Heart right ventricle (tissue), 16 donors: ENCODE measurements at regions not wholly inside any gene's neighbourhood (a gene's known extent, or its start where the extent isn't known, plus 50 kb on each side); places are given as distances from the start of the nearest gene placed in this dataset.
A peak's percentile ranks its signal among the peaks of the same experiment; 100 is the strongest.

ENCODE experiments used
- ATAC-seq, 8 donors: fragments of 200-7000 bp; cut with Tn5 transposase; one replicate each; pipeline ENCODE4 v1.9.1; 2020; ENCODE audit warnings: mild to moderate bottlenecking in 8 of 8, moderate library complexity in 8 of 8, moderate number of reproducible peaks in 1 of 8
- DNase-seq, 2 donors: peaks; one replicate each; pipeline ENCODE4 v3.0.0-alpha.2; 2020
- H3K27ac ChIP-seq, 10 donors: fragments of 200-600 bp; sonication (generic) in 2 of 10; one replicate each; pipeline versions ENCODE4 v1.5.0 to v1.8.0; 2020 to 2022; ENCODE audit warnings: mild to moderate bottlenecking in 3 of 10
- H3K27me3 ChIP-seq, 7 donors: fragments of 200-600 bp; one replicate each; pipeline ENCODE4 v1.8.0; 2021 to 2022; ENCODE audit warnings: mild to moderate bottlenecking in 2 of 7
- H3K36me3 ChIP-seq, 9 donors: fragments of 200-600 bp; sonication (generic) in 1 of 9; one replicate each; pipeline versions ENCODE4 v1.5.0 to v1.8.0; 2020 to 2022; ENCODE audit warnings: mild to moderate bottlenecking in 2 of 9
- H3K4me1 ChIP-seq, 9 donors: fragments of 200-600 bp; sonication (generic) in 1 of 9; one replicate each; pipeline versions ENCODE4 v1.5.0 to v1.8.0; 2020 to 2022; ENCODE audit warnings: mild to moderate bottlenecking in 4 of 9
- H3K4me3 ChIP-seq, 10 donors: fragments of 200-600 bp; sonication (generic) in 2 of 10; one replicate each; pipeline versions ENCODE4 v1.5.0 to v1.8.0; 2020 to 2022; ENCODE audit warnings: mild to moderate bottlenecking in 7 of 10, moderate library complexity in 2 of 10
- H3K9me3 ChIP-seq, 11 donors: fragments of 200-600 bp in 10 of 11; sonication (generic) in 2 of 11; one replicate each; pipeline versions ENCODE4 v1.5.0 to v1.8.0; 2013 to 2022; ENCODE audit warnings: mild to moderate bottlenecking in 2 of 11, control low read depth in 1 of 11, moderate library complexity in 1 of 11
- CTCF ChIP-seq, 9 donors: fragments of 200-600 bp; sonication (generic) in 2 of 9; IDR thresholded peaks; one replicate each; pipeline versions ENCODE4 v1.5.0 to v1.8.0; 2021 to 2022; ENCODE audit warnings: antibody characterized with exemption in 9 of 9, mild to moderate bottlenecking in 5 of 9, moderate library complexity in 1 of 9
- WGBS, 2 donors: extraction: QIAGEN DNeasy Blood & Tissue Kit; methylation state at CpG; one replicate each; pipeline ENCODE4 v1.1.7; 2013; ENCODE audit warnings: inconsistent platforms in 1 of 2; 5-methylcytosine and 5-hydroxymethylcytosine counted together
- intact Hi-C, 10 donors: fragments of 100-400 bp; cut with DNase I; formaldehyde crosslinking; loops; one replicate each; pipeline versions ENCODE4 v1.11.1 to v1.14.2; 2022
- donor health status: Arrhythmogenic right ventricular cardiomyopathy.
- donor health status: ischemic (EF 13 %, LVEDD 7.1; RV severe dilation, severe dysfunction).
- donor health status: healthy with polysubstance abuse.
- donor health status: DM: no; HTN: yes; CAD: no.
- donor health status: DM: no; HTN: no; CAD: no.
- donor health status: ischemic (EF 25% LVEDD 6.9; RV normal size, moderate dysfunction).
- donor health status: ischemic (EF 25% LVEDD 5.7; RV mildly dilated, moderate dysfunction).
- donor health status: healthy.
- donor health status: DM: yes; HTN: yes; CAD: no.
- donor health status: Ischemic cardiomyopathy.
- donor health status: ischemic (EF 35%, LVEDD 5.7; RV mildly dilated, moderate dysfunction).
- donor health status: nonischemic (EF 11% LVEDD 7.7; RV severe dilation, severe dysfunction).
- donor health status: DM: yes; HTN: yes; CAD: no.
- donor health status: PGD.
- donor health status: ischemic (EF 29% LVEDD 5.4; RV normal size, mild dysfunction).
- donor health status: nonischemic (EF 23%, LVEDD 6.1; RV moderate dilation, normal function).

GRCh38 chr14:105971593-105972500, 445.5 kb downstream of the TMEM121 start:
- Histone ChIP-seq H3K4me3 (no peak overlapping the region), H3K27ac (no peak overlapping the region), H3K36me3 (no peaks in the 10 kb centered on the region), H3K27me3 (peaks cover 0 to 29% (median 7%) of the 10 kb centered on the region in 7 donors), H3K9me3 (no peaks in the 10 kb centered on the region), H3K4me1 (no peaks in the 10 kb centered on the region)
- intact Hi-C loops, result no loop called here
- TF ChIP-seq CTCF (IDR thresholded peaks at IDR 0.05), result no peak
- WGBS, 2 donors, result 84 to 85% methylated on average over 32 to 35 of the region's 35 CpGs
- DNase-seq, result no peak
- no peak for ATAC-seq

GRCh38 chr14:105974902-105975301, 448.5 kb downstream of the TMEM121 start:
- TF ChIP-seq CTCF (IDR thresholded peaks at IDR 0.05), result peak in 4 of 9 donors; percentile 7 to 40 (median 22)
- Histone ChIP-seq H3K27me3 (peaks cover 0 to 20% (median 7%) of the 10 kb centered on the region in 7 donors), H3K36me3 (no peaks in the 10 kb centered on the region), H3K27ac (no peak overlapping the region), H3K4me1 (no peaks in the 10 kb centered on the region), H3K9me3 (no peaks in the 10 kb centered on the region), H3K4me3 (no peak overlapping the region)
- WGBS, 2 donors, result 34 to 36% methylated on average over 6 of the region's 6 CpGs
- DNase-seq (no peak), ATAC-seq (no peak)
- intact Hi-C loops, result no loop called here

- Histone ChIP-seq H3K9me3 (no peaks in the 10 kb centered on the region), H3K4me3 (no peak overlapping the region), H3K27me3 (peaks cover 0 to 26% (median 7%) of the 10 kb centered on the region in 7 donors), H3K36me3 (no peaks in the 10 kb centered on the region), H3K4me1 (peaks cover 0 to 3% (median 0%) of the 10 kb centered on the region in 9 donors), H3K27ac (no peak overlapping the region)
- 83 to 86% methylated on average over 26 of the region's 26 CpGs for WGBS, 2 donors
- no peak for TF ChIP-seq CTCF (IDR thresholded peaks at IDR 0.05)
- DNase-seq, result no peak
- ATAC-seq, result no peak
- intact Hi-C loops, result no loop called here
Measured at GRCh38 chr14:105978618-105979295, 452.4 kb downstream of the TMEM121 start.

- Histone ChIP-seq H3K9me3 (no peaks in the 10 kb centered on the region), H3K4me1 (peaks cover 0 to 3% (median 0%) of the 10 kb centered on the region in 9 donors), H3K4me3 (no peak overlapping the region), H3K27ac (no peak overlapping the region), H3K27me3 (peaks cover 0 to 20% (median 6%) of the 10 kb centered on the region in 7 donors), H3K36me3 (no peaks in the 10 kb centered on the region)
- WGBS, 2 donors, result 72 to 73% methylated on average over 9 of the region's 9 CpGs
- TF ChIP-seq CTCF (IDR thresholded peaks at IDR 0.05), result no peak
- intact Hi-C loops, result no loop called here
- no peak for DNase-seq
- ATAC-seq, result no peak
Measured at GRCh38 chr14:105979446-105979845, 453.1 kb downstream of the TMEM121 start.
